ENCODE measurements at regions not wholly inside any gene's neighbourhood (a gene's known extent, or its start where the extent isn't known, plus 50 kb on each side); places are given as distances from the start of the nearest gene placed in this dataset.

GRCh38 chr3:76949462-76949861 is 90.4 kb upstream of the ROBO2 start:
- Histone ChIP-seq H3K9me2 (ENCODE audit: insufficient read depth) (no peaks in the 10 kb centered on the region), H3K4me3 (no peak overlapping the region), H3K9me3 (ENCODE audit: insufficient read depth, low read depth) (no peaks in the 10 kb centered on the region), H3K27me3 (ENCODE audit: insufficient read depth, low read depth) (no peaks in the 10 kb centered on the region), H3K4me2 (no peak overlapping the region), H3K27ac (no peak overlapping the region), H3K79me2 (ENCODE audit: low read depth) (no peaks in the 10 kb centered on the region), H3K36me3 (ENCODE audit: low read depth) (no peaks in the 10 kb centered on the region), H3F3A (ENCODE audit: insufficient read depth, low read depth) (no peaks in the 10 kb centered on the region), H2AFZ (no peak overlapping the region), H3K4me1 (replicated peaks; ENCODE audit: insufficient read depth) (no peaks in the 10 kb centered on the region), H4K20me1 (ENCODE audit: insufficient read depth) (no peaks in the 10 kb centered on the region)
- CTCF ChIA-PET, result no interaction called here
- no TSS peak for BruUV-seq (replicated peaks)
- TF ChIP-seq, protein P1, sequence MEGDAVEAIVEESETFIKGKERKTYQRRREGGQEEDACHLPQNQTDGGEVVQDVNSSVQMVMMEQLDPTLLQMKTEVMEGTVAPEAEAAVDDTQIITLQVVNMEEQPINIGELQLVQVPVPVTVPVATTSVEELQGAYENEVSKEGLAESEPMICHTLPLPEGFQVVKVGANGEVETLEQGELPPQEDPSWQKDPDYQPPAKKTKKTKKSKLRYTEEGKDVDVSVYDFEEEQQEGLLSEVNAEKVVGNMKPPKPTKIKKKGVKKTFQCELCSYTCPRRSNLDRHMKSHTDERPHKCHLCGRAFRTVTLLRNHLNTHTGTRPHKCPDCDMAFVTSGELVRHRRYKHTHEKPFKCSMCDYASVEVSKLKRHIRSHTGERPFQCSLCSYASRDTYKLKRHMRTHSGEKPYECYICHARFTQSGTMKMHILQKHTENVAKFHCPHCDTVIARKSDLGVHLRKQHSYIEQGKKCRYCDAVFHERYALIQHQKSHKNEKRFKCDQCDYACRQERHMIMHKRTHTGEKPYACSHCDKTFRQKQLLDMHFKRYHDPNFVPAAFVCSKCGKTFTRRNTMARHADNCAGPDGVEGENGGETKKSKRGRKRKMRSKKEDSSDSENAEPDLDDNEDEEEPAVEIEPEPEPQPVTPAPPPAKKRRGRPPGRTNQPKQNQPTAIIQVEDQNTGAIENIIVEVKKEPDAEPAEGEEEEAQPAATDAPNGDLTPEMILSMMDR (conservative IDR thresholded peaks at IDR 0.05), result no peak
- no peak for TF ChIP-seq EZH2 (IDR thresholded peaks at IDR 0.05; ENCODE audit: low read depth)
- DNase-seq, result no peak
- intact Hi-C loops (cut with micrococcal nuclease; ENCODE audit: unreplicated experiment), result no loop called here
- POLR2A ChIA-PET (ENCODE audit: unreplicated experiment), result no interaction called here

- Histone ChIP-seq H3K4me1 (replicated peaks; ENCODE audit: insufficient read depth) (no peaks in the 10 kb centered on the region), H3K36me3 (ENCODE audit: low read depth) (no peaks in the 10 kb centered on the region), H3K27ac (no peak overlapping the region), H3K27me3 (ENCODE audit: insufficient read depth, low read depth) (no peaks in the 10 kb centered on the region), H3K9me3 (ENCODE audit: insufficient read depth, low read depth) (no peaks in the 10 kb centered on the region), H3K9me2 (ENCODE audit: insufficient read depth) (no peaks in the 10 kb centered on the region), H2AFZ (no peak overlapping the region), H3K4me3 (no peak overlapping the region), H4K20me1 (ENCODE audit: insufficient read depth) (no peaks in the 10 kb centered on the region), H3K4me2 (no peak overlapping the region), H3K79me2 (ENCODE audit: low read depth) (no peaks in the 10 kb centered on the region), H3F3A (ENCODE audit: insufficient read depth, low read depth) (no peaks in the 10 kb centered on the region)
- CTCF ChIA-PET, result no interaction called here
- no TSS peak for BruUV-seq (replicated peaks)
- TF ChIP-seq, protein P1 (conservative IDR thresholded peaks at IDR 0.05), result no peak
- TF ChIP-seq EZH2 (IDR thresholded peaks at IDR 0.05; ENCODE audit: low read depth), result no peak
- no peak for DNase-seq
- POLR2A ChIA-PET (ENCODE audit: unreplicated experiment), result no interaction called here
- intact Hi-C loops (cut with micrococcal nuclease; ENCODE audit: unreplicated experiment), result no loop called here
Observed at GRCh38 chr3:76950590-76950989, 89.3 kb upstream of the ROBO2 start.

- no peak overlapping the region for H2AFZ ChIP-seq
- no peak for DNase-seq
- POLR2A ChIA-PET (ENCODE audit: unreplicated experiment), result no interaction called here
- no peaks in the 10 kb centered on the region for H3K79me2 ChIP-seq (ENCODE audit: low read depth)
- no peaks in the 10 kb centered on the region for H3K4me1 ChIP-seq (replicated peaks; ENCODE audit: insufficient read depth)
- H3K27me3 ChIP-seq (ENCODE audit: insufficient read depth, low read depth), result no peaks in the 10 kb centered on the region
- no peaks in the 10 kb centered on the region for H3K36me3 ChIP-seq (ENCODE audit: low read depth)
- H3K4me3 ChIP-seq, result no peak overlapping the region
- H3K4me2 ChIP-seq, result no peak overlapping the region
- no peaks in the 10 kb centered on the region for H3K9me3 ChIP-seq (ENCODE audit: insufficient read depth, low read depth)
- no TSS peak for BruUV-seq (replicated peaks)
- H3K9me2 ChIP-seq (ENCODE audit: insufficient read depth), result no peaks in the 10 kb centered on the region
- no peaks in the 10 kb centered on the region for H3F3A ChIP-seq (ENCODE audit: insufficient read depth, low read depth)
- no peak overlapping the region for H3K27ac ChIP-seq
- CTCF ChIA-PET, result no interaction called here
- intact Hi-C loops (cut with micrococcal nuclease; ENCODE audit: unreplicated experiment), result no loop called here
- TF ChIP-seq EZH2 (IDR thresholded peaks at IDR 0.05; ENCODE audit: low read depth), result no peak
- TF ChIP-seq, protein P1 (conservative IDR thresholded peaks at IDR 0.05), result no peak
- no peaks in the 10 kb centered on the region for H4K20me1 ChIP-seq (ENCODE audit: insufficient read depth)
Observed at GRCh38 chr3:76954412-76954811, 85.5 kb upstream of the ROBO2 start.

Data from PC-9 (cell line).